ENCODE measurements at regions not wholly inside any gene's neighbourhood (a gene's known extent, or its start where the extent isn't known, plus 50 kb on each side); places are given as distances from the start of the nearest gene placed in this dataset.

GRCh38 chr2:196341277-196341841 lies 170.0 kb upstream of the STK17B start:
- ChIA-PET CTCF (interaction anchor here (0.9 to 1.3 kb wide), 3 partner anchors 25 to 263 kb away, joined by 3 read pairs; no protein-coding TSS in a partner anchor), POLR2A (no interaction called here)
- TF ChIP-seq CTCF (IDR thresholded peaks at IDR 0.05; ENCODE audit: control extremely low read depth, extremely low read depth, low read depth, missing control alignments) = no peak
- no peak for DNase-seq (ENCODE audit: extremely low spot score)

GRCh38 chr2:196344397-196344796 lies 173.0 kb upstream of the STK17B start:
- ChIA-PET POLR2A (interaction anchor here (0.6 kb wide), 1 partner anchor 120 kb away, joined by 4 read pairs; no protein-coding TSS in a partner anchor), CTCF (interaction anchor here (0.7 to 5.0 kb wide), 7 partner anchors 8 to 109 kb away, joined by 3 to 25 read pairs (median 6); no protein-coding TSS in a partner anchor)
- no peak for TF ChIP-seq CTCF (IDR thresholded peaks at IDR 0.05; ENCODE audit: control extremely low read depth, extremely low read depth, low read depth, missing control alignments)
- DNase-seq (ENCODE audit: extremely low spot score) = no peak

- DNase-seq (ENCODE audit: extremely low spot score) = no peak
- CTCF ChIA-PET = interaction anchor here (1.0 to 1.1 kb wide), 2 partner anchors 17 to 100 kb away, joined by 3 read pairs; no protein-coding TSS in a partner anchor
- POLR2A ChIA-PET = no interaction called here
- no peak for TF ChIP-seq CTCF (IDR thresholded peaks at IDR 0.05; ENCODE audit: control extremely low read depth, extremely low read depth, low read depth, missing control alignments)
Measured at GRCh38 chr2:196353717-196354116, 182.3 kb upstream of the STK17B start.

- CTCF ChIA-PET = interaction anchor here (1.0 to 1.1 kb wide), 2 partner anchors 17 to 100 kb away, joined by 3 read pairs; no protein-coding TSS in a partner anchor
- TF ChIP-seq CTCF (IDR thresholded peaks at IDR 0.05; ENCODE audit: control extremely low read depth, extremely low read depth, low read depth, missing control alignments) = no peak
Measured at GRCh38 chr2:196354186-196354585, 182.8 kb upstream of the STK17B start.

GRCh38 chr2:196356332-196356731 lies 185.0 kb upstream of the STK17B start:
- POLR2A ChIA-PET = no interaction called here
- no peak for DNase-seq (ENCODE audit: extremely low spot score)
- CTCF ChIA-PET = interaction anchor here (1.3 to 3.5 kb wide), 4 partner anchors 10 to 19 kb away, joined by 4 to 16 read pairs (median 9); no protein-coding TSS in a partner anchor
- TF ChIP-seq CTCF (IDR thresholded peaks at IDR 0.05; ENCODE audit: control extremely low read depth, extremely low read depth, low read depth, missing control alignments) = no peak

More at GRCh38 chr2:196354186-196354585, 182.8 kb upstream of the STK17B start:
- POLR2A ChIA-PET = no interaction called here
- no peak for DNase-seq (ENCODE audit: extremely low spot score)

- ChIA-PET POLR2A (no interaction called here), CTCF (interaction anchor here (1.3 to 1.7 kb wide), 4 partner anchors 11 to 282 kb away, joined by 3 to 4 read pairs (median 4); no protein-coding TSS in a partner anchor)
- no peak for DNase-seq (ENCODE audit: extremely low spot score)
- TF ChIP-seq CTCF (IDR thresholded peaks at IDR 0.05; ENCODE audit: control extremely low read depth, extremely low read depth, low read depth, missing control alignments) = no peak
Measured at GRCh38 chr2:196360650-196361049, 189.3 kb upstream of the STK17B start.

Measured in GM10248 (cell line).